ENCODE measurements at regions not wholly inside any gene's neighbourhood (a gene's known extent, or its start where the extent isn't known, plus 50 kb on each side); places are given as distances from the start of the nearest gene placed in this dataset.

DNA sequence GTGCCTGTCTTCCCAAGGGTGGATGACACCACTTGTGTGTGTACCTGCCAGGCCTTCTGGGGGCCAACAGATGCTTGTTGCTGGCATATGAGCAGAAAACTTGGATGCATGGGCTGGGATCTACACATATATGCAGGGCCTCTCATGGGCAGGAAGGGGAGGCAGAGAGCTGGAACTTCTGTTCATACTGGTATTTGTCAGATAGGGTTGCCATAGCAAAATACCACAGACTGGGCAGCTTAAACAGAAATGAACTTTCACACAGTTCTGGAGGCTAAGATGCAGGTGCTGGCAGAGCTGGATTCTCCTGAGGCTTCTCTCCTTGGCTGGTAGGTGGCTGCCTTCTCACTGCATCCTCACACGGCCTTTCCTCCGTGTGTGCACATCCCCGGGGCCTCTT lies 121.8 kb downstream of the SUDS3 start:
- TF ChIP-seq, protein P1, sequence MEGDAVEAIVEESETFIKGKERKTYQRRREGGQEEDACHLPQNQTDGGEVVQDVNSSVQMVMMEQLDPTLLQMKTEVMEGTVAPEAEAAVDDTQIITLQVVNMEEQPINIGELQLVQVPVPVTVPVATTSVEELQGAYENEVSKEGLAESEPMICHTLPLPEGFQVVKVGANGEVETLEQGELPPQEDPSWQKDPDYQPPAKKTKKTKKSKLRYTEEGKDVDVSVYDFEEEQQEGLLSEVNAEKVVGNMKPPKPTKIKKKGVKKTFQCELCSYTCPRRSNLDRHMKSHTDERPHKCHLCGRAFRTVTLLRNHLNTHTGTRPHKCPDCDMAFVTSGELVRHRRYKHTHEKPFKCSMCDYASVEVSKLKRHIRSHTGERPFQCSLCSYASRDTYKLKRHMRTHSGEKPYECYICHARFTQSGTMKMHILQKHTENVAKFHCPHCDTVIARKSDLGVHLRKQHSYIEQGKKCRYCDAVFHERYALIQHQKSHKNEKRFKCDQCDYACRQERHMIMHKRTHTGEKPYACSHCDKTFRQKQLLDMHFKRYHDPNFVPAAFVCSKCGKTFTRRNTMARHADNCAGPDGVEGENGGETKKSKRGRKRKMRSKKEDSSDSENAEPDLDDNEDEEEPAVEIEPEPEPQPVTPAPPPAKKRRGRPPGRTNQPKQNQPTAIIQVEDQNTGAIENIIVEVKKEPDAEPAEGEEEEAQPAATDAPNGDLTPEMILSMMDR (IDR thresholded peaks at IDR 0.05) = peak in 1 of 3 experiments; percentile 13
- TF ChIP-seq POLR2A (IDR thresholded peaks at IDR 0.05; ENCODE audit: low read depth) (no peak), EP300 (IDR thresholded peaks at IDR 0.05) (no peak), POLR2AphosphoS5 (IDR thresholded peaks at IDR 0.05) (no peak)
